Spinal cord (tissue), 9 donors: ENCODE measurements at regions not wholly inside any gene's neighbourhood (a gene's known extent, or its start where the extent isn't known, plus 50 kb on each side); places are given as distances from the start of the nearest gene placed in this dataset.

Experiments
- DNase-seq, 6 donors: peaks; one replicate each; pipeline versions ENCODE4 v3.0.0 to v3.0.0-alpha.2; 2013 to 2015; ENCODE audit warnings: low spot score in 6 of 6, low read depth in 4 of 6
- H3K27ac ChIP-seq: one replicate; pipeline ENCODE4 v1.5.1; 2013; ENCODE audit warnings: low read depth, low read length, control low read depth
- H3K27me3 ChIP-seq: one replicate; pipeline ENCODE4 v1.6.1; 2013; ENCODE audit warnings: low read length; ENCODE audit not compliant: control insufficient read depth, insufficient read depth
- H3K36me3 ChIP-seq: one replicate; pipeline ENCODE4 v1.6.1; 2013; ENCODE audit warnings: low read length; ENCODE audit not compliant: control insufficient read depth, insufficient read depth
- H3K4me1 ChIP-seq: one replicate; pipeline ENCODE4 v1.6.1; 2013; ENCODE audit warnings: low read length; ENCODE audit not compliant: control insufficient read depth, insufficient read depth
- H3K4me3 ChIP-seq: one replicate; pipeline ENCODE4 v1.5.1; 2013; ENCODE audit warnings: low read depth, low read length, control low read depth
- H3K9me3 ChIP-seq: one replicate; pipeline ENCODE4 v1.6.1; 2013; ENCODE audit warnings: low read length; ENCODE audit not compliant: control insufficient read depth, insufficient read depth
- WGBS: methylation state at CpG from one replicate; pipeline ENCODE4 v1.1.5; 2013; ENCODE audit warnings: missing lambda C conversion rate; ENCODE audit not compliant: insufficient coverage; 5-methylcytosine and 5-hydroxymethylcytosine counted together
- donor health status: healthy.

GRCh38 chr9:115786321-115786720, 367.3 kb upstream of the PAPPA start:
- H3K27me3 ChIP-seq, result no peaks in the 10 kb centered on the region
- H3K4me3 ChIP-seq, result no peak overlapping the region
- no peaks in the 10 kb centered on the region for H3K36me3 ChIP-seq
- no CpG with 5 or more reads among the region's 2 CpGs for WGBS
- DNase-seq, result no peak
- H3K4me1 ChIP-seq, result no peaks in the 10 kb centered on the region
- no peak overlapping the region for H3K27ac ChIP-seq
- H3K9me3 ChIP-seq, result no peaks in the 10 kb centered on the region

GRCh38 chr9:115790520-115790919, 363.1 kb upstream of the PAPPA start:
- peak in 2 of 6 donors; percentile 4 to 59 for DNase-seq
- Histone ChIP-seq H3K4me3 (no peak overlapping the region), H3K9me3 (no peaks in the 10 kb centered on the region), H3K27me3 (no peaks in the 10 kb centered on the region), H3K36me3 (no peaks in the 10 kb centered on the region), H3K27ac (no peak overlapping the region), H3K4me1 (no peaks in the 10 kb centered on the region)
- 78% methylated on average over 6 of the region's 6 CpGs for WGBS

GRCh38 chr9:115794921-115795475, 358.6 kb upstream of the PAPPA start:
- DNase-seq, result no peak
- Histone ChIP-seq H3K27ac (no peak overlapping the region), H3K9me3 (no peaks in the 10 kb centered on the region), H3K27me3 (no peaks in the 10 kb centered on the region), H3K36me3 (no peaks in the 10 kb centered on the region), H3K4me1 (no peaks in the 10 kb centered on the region), H3K4me3 (no peak overlapping the region)
- no CpG with 5 or more reads among the region's 1 CpG for WGBS

- Histone ChIP-seq H3K9me3 (no peaks in the 10 kb centered on the region), H3K36me3 (no peaks in the 10 kb centered on the region), H3K27me3 (no peaks in the 10 kb centered on the region), H3K4me3 (no peak overlapping the region), H3K4me1 (no peaks in the 10 kb centered on the region), H3K27ac (no peak overlapping the region)
- 50% methylated on average over 1 of the region's 1 CpG for WGBS
- DNase-seq, result peak in 1 of 6 donors; percentile 26
Observed at GRCh38 chr9:115799734-115800133, 353.9 kb upstream of the PAPPA start.

GRCh38 chr9:115804206-115804605, 349.4 kb upstream of the PAPPA start:
- no peak for DNase-seq
- H3K4me3 ChIP-seq, result no peak overlapping the region
- WGBS, result no CpG with 5 or more reads among the region's 3 CpGs
- no peaks in the 10 kb centered on the region for H3K4me1 ChIP-seq
- no peaks in the 10 kb centered on the region for H3K27me3 ChIP-seq
- H3K36me3 ChIP-seq, result no peaks in the 10 kb centered on the region
- H3K27ac ChIP-seq, result no peak overlapping the region
- H3K9me3 ChIP-seq, result no peaks in the 10 kb centered on the region

GRCh38 chr9:115808108-115808507, 345.5 kb upstream of the PAPPA start:
- H3K4me1 ChIP-seq, result no peaks in the 10 kb centered on the region
- H3K36me3 ChIP-seq, result no peaks in the 10 kb centered on the region
- DNase-seq, result no peak
- H3K27ac ChIP-seq, result no peak overlapping the region
- no peak overlapping the region for H3K4me3 ChIP-seq
- H3K9me3 ChIP-seq, result no peaks in the 10 kb centered on the region
- H3K27me3 ChIP-seq, result no peaks in the 10 kb centered on the region
- 88% methylated on average over 1 of the region's 2 CpGs for WGBS

- Histone ChIP-seq H3K27me3 (no peaks in the 10 kb centered on the region), H3K36me3 (no peaks in the 10 kb centered on the region), H3K9me3 (no peaks in the 10 kb centered on the region), H3K4me1 (no peaks in the 10 kb centered on the region), H3K4me3 (no peak overlapping the region), H3K27ac (no peak overlapping the region)
- 88% methylated on average over 2 of the region's 5 CpGs for WGBS
- no peak for DNase-seq
Observed at GRCh38 chr9:115808695-115809094, 344.9 kb upstream of the PAPPA start.

GRCh38 chr9:115810166-115810565, 343.4 kb upstream of the PAPPA start:
- Histone ChIP-seq H3K27ac (no peak overlapping the region), H3K27me3 (no peaks in the 10 kb centered on the region), H3K4me3 (no peak overlapping the region), H3K9me3 (no peaks in the 10 kb centered on the region), H3K4me1 (no peaks in the 10 kb centered on the region), H3K36me3 (no peaks in the 10 kb centered on the region)
- no peak for DNase-seq
- WGBS, result no CpG with 5 or more reads among the region's 2 CpGs

- no peak for DNase-seq
- no peaks in the 10 kb centered on the region for H3K36me3 ChIP-seq
- H3K9me3 ChIP-seq, result no peaks in the 10 kb centered on the region
- WGBS, result no CpG with 5 or more reads among the region's 1 CpG
- H3K4me3 ChIP-seq, result no peak overlapping the region
- H3K27me3 ChIP-seq, result no peaks in the 10 kb centered on the region
- no peaks in the 10 kb centered on the region for H3K4me1 ChIP-seq
- no peak overlapping the region for H3K27ac ChIP-seq
Observed at GRCh38 chr9:115814081-115814480, 339.5 kb upstream of the PAPPA start.

GRCh38 chr9:115815786-115816185, 337.8 kb upstream of the PAPPA start:
- no peaks in the 10 kb centered on the region for H3K36me3 ChIP-seq
- H3K4me3 ChIP-seq, result no peak overlapping the region
- no peak overlapping the region for H3K27ac ChIP-seq
- H3K4me1 ChIP-seq, result no peaks in the 10 kb centered on the region
- H3K9me3 ChIP-seq, result no peaks in the 10 kb centered on the region
- no peaks in the 10 kb centered on the region for H3K27me3 ChIP-seq
- no peak for DNase-seq
